ENCODE measurements at regions not wholly inside any gene's neighbourhood (a gene's known extent, or its start where the extent isn't known, plus 50 kb on each side); places are given as distances from the start of the nearest gene placed in this dataset.
"Not testable (repeated sequence)": the region's sequence is repeated elsewhere in the genome, so short reads cannot be mapped to it uniquely, and the experiment has no call there.

GRCh38 chr9:129430940-129431643 lies 189.8 kb downstream of the C9orf50 start:
- DNase-seq: no peak

GRCh38 chr9:129428864-129429577 lies 191.9 kb downstream of the C9orf50 start:
- no peak for DNase-seq

- no peak for DNase-seq
Observed at GRCh38 chr9:129427149-129427548, 193.8 kb downstream of the C9orf50 start.

- DNase-seq: not testable (repeated sequence)
Observed at GRCh38 chr9:129423755-129424154, 197.1 kb downstream of the C9orf50 start.

- DNase-seq: no peak
Observed at GRCh38 chr9:129423216-129423615, 197.7 kb downstream of the C9orf50 start.

- peak; percentile 57 for DNase-seq
Observed at GRCh38 chr9:129422843-129423192, 198.1 kb downstream of the C9orf50 start.

- peak; percentile 65 for DNase-seq
Observed at GRCh38 chr9:129422032-129422842, 198.7 kb downstream of the C9orf50 start.

GRCh38 chr9:129421371-129421770 lies 199.5 kb downstream of the C9orf50 start:
- no peak for DNase-seq

- DNase-seq: no peak
Observed at GRCh38 chr9:129420721-129421120, 200.2 kb downstream of the C9orf50 start.

GRCh38 chr9:129419382-129419899 lies 201.5 kb downstream of the C9orf50 start:
- DNase-seq: no peak

- no peak for DNase-seq
Observed at GRCh38 chr9:129418451-129418850, 202.4 kb downstream of the C9orf50 start.

GRCh38 chr9:129416821-129417539 lies 203.9 kb downstream of the C9orf50 start:
- no peak for DNase-seq

- no peak for DNase-seq
Observed at GRCh38 chr9:129415942-129416651, 204.8 kb downstream of the C9orf50 start.

- no peak for DNase-seq
Observed at GRCh38 chr9:129414993-129415941, 205.6 kb downstream of the C9orf50 start.

GRCh38 chr9:129414377-129414992 lies 206.4 kb downstream of the C9orf50 start:
- peak; percentile 18 for DNase-seq

GRCh38 chr9:129413537-129414376 lies 207.1 kb downstream of the C9orf50 start:
- DNase-seq: peak; percentile 95

- peak; percentile 54 for DNase-seq
Observed at GRCh38 chr9:129412814-129413536, 207.9 kb downstream of the C9orf50 start.

GRCh38 chr9:129412176-129412813 lies 208.6 kb downstream of the C9orf50 start:
- DNase-seq: not testable (repeated sequence)

Measured in NK-92 treated with Interleukin-12 subunit alpha and Interleukin-12 subunit beta, amount 100 ng/mL, for 24 hours (cell line).